ENCODE measurements at regions not wholly inside any gene's neighbourhood (a gene's known extent, or its start where the extent isn't known, plus 50 kb on each side); places are given as distances from the start of the nearest gene placed in this dataset.
"Not testable (repeated sequence)": the region's sequence is repeated elsewhere in the genome, so short reads cannot be mapped to it uniquely, and the experiment has no call there.

GRCh38 chr1:4486408-4487120, 167.8 kb upstream of the AJAP1 start:
- TF ChIP-seq EZH2 (IDR thresholded peaks at IDR 0.05; ENCODE audit: borderline replicate concordance, low read depth, low read length, severe bottlenecking) (no peak), CTCF (IDR thresholded peaks at IDR 0.05; ENCODE audit: borderline replicate concordance, extremely low read depth, low read length, poor library complexity, severe bottlenecking) (no peak)
- DNase-seq: no peak
- peaks cover 10% of the 10 kb centered on the region for H3K9me3 ChIP-seq (ENCODE audit: insufficient read depth, low read length, severe bottlenecking)
- no peaks in the 10 kb centered on the region for H3K36me3 ChIP-seq (ENCODE audit: insufficient read depth, low read length)
- no peaks in the 10 kb centered on the region for H3K27me3 ChIP-seq (ENCODE audit: insufficient read depth, low read length, poor library complexity)
- no peaks in the 10 kb centered on the region for H3K4me1 ChIP-seq (ENCODE audit: insufficient read depth, low read length)
- no peak overlapping the region for H3K4me2 ChIP-seq (ENCODE audit: insufficient read depth, low read length)
- H4K20me1 ChIP-seq (ENCODE audit: insufficient read depth, low read length): no peaks in the 10 kb centered on the region
- ATAC-seq (ENCODE audit: insufficient read depth, low read depth): no peak
- H3K4me3 ChIP-seq (ENCODE audit: low read depth in 1 of 2, low read length in 2 of 2): no peak overlapping the region
- no peaks in the 10 kb centered on the region for H3K79me2 ChIP-seq (ENCODE audit: insufficient read depth, low read length)
- H3K27ac ChIP-seq (ENCODE audit: low read length): no peak overlapping the region
- H2AFZ ChIP-seq (ENCODE audit: low read depth, low read length): no peak overlapping the region
- no peak overlapping the region for H3K9ac ChIP-seq (ENCODE audit: low read depth, low read length)

GRCh38 chr1:4488018-4488417, 166.4 kb upstream of the AJAP1 start:
- H3K27me3 ChIP-seq (ENCODE audit: insufficient read depth, low read length, poor library complexity): no peaks in the 10 kb centered on the region
- no peak for TF ChIP-seq CTCF (IDR thresholded peaks at IDR 0.05; ENCODE audit: borderline replicate concordance, extremely low read depth, low read length, poor library complexity, severe bottlenecking)
- TF ChIP-seq EZH2 (IDR thresholded peaks at IDR 0.05; ENCODE audit: borderline replicate concordance, low read depth, low read length, severe bottlenecking): no peak
- no peaks in the 10 kb centered on the region for H3K79me2 ChIP-seq (ENCODE audit: insufficient read depth, low read length)
- ATAC-seq (ENCODE audit: insufficient read depth, low read depth) (no peak), DNase-seq (no peak)
- H4K20me1 ChIP-seq (ENCODE audit: insufficient read depth, low read length): no peaks in the 10 kb centered on the region
- H3K4me3 ChIP-seq (ENCODE audit: low read depth in 1 of 2, low read length in 2 of 2): no peak overlapping the region
- no peak overlapping the region for H3K27ac ChIP-seq (ENCODE audit: low read length)
- no peak overlapping the region for H2AFZ ChIP-seq (ENCODE audit: low read depth, low read length)
- H3K4me2 ChIP-seq (ENCODE audit: insufficient read depth, low read length): no peak overlapping the region
- no peak overlapping the region for H3K9ac ChIP-seq (ENCODE audit: low read depth, low read length)
- H3K36me3 ChIP-seq (ENCODE audit: insufficient read depth, low read length): no peaks in the 10 kb centered on the region
- no peaks in the 10 kb centered on the region for H3K4me1 ChIP-seq (ENCODE audit: insufficient read depth, low read length)
- peaks cover under 1% of the 10 kb centered on the region for H3K9me3 ChIP-seq (ENCODE audit: insufficient read depth, low read length, severe bottlenecking)

GRCh38 chr1:4489486-4489885, 164.9 kb upstream of the AJAP1 start:
- Histone ChIP-seq H3K4me3 (ENCODE audit: low read depth in 1 of 2, low read length in 2 of 2) (no peak overlapping the region), H4K20me1 (ENCODE audit: insufficient read depth, low read length) (no peaks in the 10 kb centered on the region), H3K36me3 (ENCODE audit: insufficient read depth, low read length) (no peaks in the 10 kb centered on the region), H3K27ac (ENCODE audit: low read length) (no peak overlapping the region), H3K9ac (ENCODE audit: low read depth, low read length) (no peak overlapping the region), H3K27me3 (ENCODE audit: insufficient read depth, low read length, poor library complexity) (no peaks in the 10 kb centered on the region), H3K4me1 (ENCODE audit: insufficient read depth, low read length) (no peaks in the 10 kb centered on the region), H3K9me3 (ENCODE audit: insufficient read depth, low read length, severe bottlenecking) (no peaks in the 10 kb centered on the region), H2AFZ (ENCODE audit: low read depth, low read length) (no peak overlapping the region), H3K79me2 (ENCODE audit: insufficient read depth, low read length) (no peaks in the 10 kb centered on the region), H3K4me2 (ENCODE audit: insufficient read depth, low read length) (no peak overlapping the region)
- DNase-seq (no peak), ATAC-seq (ENCODE audit: insufficient read depth, low read depth) (no peak)
- TF ChIP-seq EZH2 (IDR thresholded peaks at IDR 0.05; ENCODE audit: borderline replicate concordance, low read depth, low read length, severe bottlenecking): no peak
- TF ChIP-seq CTCF (IDR thresholded peaks at IDR 0.05; ENCODE audit: borderline replicate concordance, extremely low read depth, low read length, poor library complexity, severe bottlenecking): no peak

GRCh38 chr1:4489992-4490391, 164.4 kb upstream of the AJAP1 start:
- not testable (repeated sequence) for H3K4me2 ChIP-seq (ENCODE audit: insufficient read depth, low read length); H3K4me3 ChIP-seq (ENCODE audit: low read depth in 1 of 2, low read length in 2 of 2); ATAC-seq (ENCODE audit: insufficient read depth, low read depth); H4K20me1 ChIP-seq (ENCODE audit: insufficient read depth, low read length); H3K4me1 ChIP-seq (ENCODE audit: insufficient read depth, low read length); H3K36me3 ChIP-seq (ENCODE audit: insufficient read depth, low read length); H3K27me3 ChIP-seq (ENCODE audit: insufficient read depth, low read length, poor library complexity); H3K79me2 ChIP-seq (ENCODE audit: insufficient read depth, low read length); H2AFZ ChIP-seq (ENCODE audit: low read depth, low read length); DNase-seq; H3K27ac ChIP-seq (ENCODE audit: low read length); H3K9me3 ChIP-seq (ENCODE audit: insufficient read depth, low read length, severe bottlenecking); H3K9ac ChIP-seq (ENCODE audit: low read depth, low read length)

Measured in DND-41 (cell line).